GM23248 (cell line): ENCODE measurements at regions not wholly inside any gene's neighbourhood (a gene's known extent, or its start where the extent isn't known, plus 50 kb on each side); places are given as distances from the start of the nearest gene placed in this dataset.

Source experiments
- DNase-seq: peaks from one replicate; pipeline ENCODE4 v3.0.0-alpha.2; 2015
- H2AFZ ChIP-seq: fragments of 200-600 bp; sonication (generic); 2 replicates; pipeline ENCODE4 v1.6.1; 2016; ENCODE audit warnings: antibody characterized with exemption
- H3F3A ChIP-seq: fragments of 200-600 bp; sonication (generic); 2 replicates; pipeline ENCODE4 v1.6.1; 2016; ENCODE audit warnings: mild to moderate bottlenecking, antibody characterized with exemption, mixed run types; ENCODE audit not compliant: insufficient read depth
- H3K27ac ChIP-seq: fragments of 200-600 bp; sonication (generic); 2 replicates; pipeline ENCODE4 v1.5.1; 2016; ENCODE audit warnings: mild to moderate bottlenecking
- H3K27me3 ChIP-seq: fragments of 200-600 bp; sonication (generic); replicated peaks from 2 replicates; pipeline ENCODE4 v1.6.1; 2016; ENCODE audit warnings: mild to moderate bottlenecking; ENCODE audit not compliant: insufficient read depth
- H3K36me3 ChIP-seq: fragments of 200-600 bp; sonication (generic); 2 replicates; pipeline ENCODE4 v1.6.1; 2016; ENCODE audit warnings: low read depth, mild to moderate bottlenecking
- H3K4me1 ChIP-seq: fragments of 200-600 bp; sonication (generic); 2 replicates; pipeline ENCODE4 v1.6.1; 2016; ENCODE audit warnings: mild to moderate bottlenecking; ENCODE audit not compliant: insufficient read depth
- H3K4me2 ChIP-seq: fragments of 200-600 bp; sonication (generic); one replicate; pipeline ENCODE4 v1.6.1; 2016; ENCODE audit warnings: mild to moderate bottlenecking; ENCODE audit not compliant: unreplicated experiment
- H3K4me3 ChIP-seq: fragments of 200-600 bp; sonication (generic); 2 replicates; pipeline ENCODE4 v1.5.1; 2016; ENCODE audit warnings: mild to moderate bottlenecking
- H3K79me2 ChIP-seq: fragments of 200-600 bp; sonication (generic); 2 replicates; pipeline ENCODE4 v1.6.1; 2016; ENCODE audit warnings: mild to moderate bottlenecking; ENCODE audit not compliant: insufficient read depth
- H3K9ac ChIP-seq: fragments of 200-600 bp; sonication (generic); 2 replicates; pipeline ENCODE4 v1.6.1; 2016; ENCODE audit warnings: mild to moderate bottlenecking
- H3K9me2 ChIP-seq: fragments of 200-600 bp; sonication (generic); 2 replicates; pipeline ENCODE4 v1.6.1; 2016; ENCODE audit warnings: mixed run types, mild to moderate bottlenecking, moderate library complexity; ENCODE audit not compliant: insufficient read depth
- H3K9me3 ChIP-seq: fragments of 200-600 bp; sonication (generic); one replicate; pipeline ENCODE4 v1.6.1; 2017; ENCODE audit warnings: low read depth
- H4K20me1 ChIP-seq: fragments of 200-600 bp; sonication (generic); 2 replicates; pipeline ENCODE4 v1.6.0; 2016; ENCODE audit not compliant: insufficient read depth
- EZH2 ChIP-seq: fragments of 200-600 bp; sonication (generic); IDR thresholded peaks from 2 replicates; pipeline ENCODE4 v1.6.1; 2018; ENCODE audit warnings: antibody characterized with exemption, mild to moderate bottlenecking; ENCODE audit not compliant: insufficient read depth, poor library complexity, severe bottlenecking
- EZH2phosphoT487 ChIP-seq: fragments of 200-600 bp; sonication (generic); IDR thresholded peaks from 2 replicates; pipeline ENCODE4 v1.6.1; 2018; ENCODE audit warnings: antibody characterized with exemption, moderate library complexity, mild to moderate bottlenecking, low read depth; ENCODE audit not compliant: insufficient read depth
- WGBS, 2 experiments: methylation state at CpG; one replicate each; pipeline ENCODE4 v1.1.6; 2015 to 2017; ENCODE audit warnings: low lambda C conversion rate in 2 of 2, low coverage in 1 of 2; ENCODE audit errors: missing lambda C conversion rate in 2 of 2; 5-methylcytosine and 5-hydroxymethylcytosine counted together
- in situ Hi-C: fragments of 300-500 bp; cut with MboI; formaldehyde crosslinking; loops from 2 replicates; pipeline ENCODE4 v1.15.0; 2020

DNA sequence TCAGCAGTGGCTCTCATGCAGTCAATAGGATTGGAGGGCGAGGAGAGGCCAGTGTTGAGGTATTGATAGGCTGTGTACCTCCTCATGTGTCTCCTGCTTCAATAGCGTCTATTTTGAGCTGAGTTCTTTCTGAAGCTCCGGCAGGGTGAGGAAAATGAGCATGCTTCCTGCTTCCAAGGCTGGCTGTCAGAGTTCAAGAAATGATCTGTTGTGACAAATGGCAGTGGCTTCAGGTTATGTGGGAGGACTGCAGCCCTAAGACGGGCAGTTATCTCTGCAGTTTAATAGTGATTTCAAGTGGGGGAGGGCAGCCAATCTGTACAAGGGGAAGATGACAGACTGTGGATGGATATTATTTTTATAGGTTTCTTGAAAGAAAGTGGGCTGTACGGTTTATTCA lies 54.0 kb upstream of the CXCL14 start:
- Histone ChIP-seq H3K9me2 (no peaks in the 10 kb centered on the region), H3K27me3 (peaks cover 7% of the 10 kb centered on the region), H3F3A (no peaks in the 10 kb centered on the region), H3K9me3 (no peaks in the 10 kb centered on the region), H3K27ac (no peak overlapping the region), H3K4me1 (no peaks in the 10 kb centered on the region), H3K4me3 (no peak overlapping the region), H4K20me1 (no peaks in the 10 kb centered on the region), H2AFZ (no peak overlapping the region), H3K79me2 (no peaks in the 10 kb centered on the region), H3K4me2 (no peak overlapping the region), H3K9ac (no peak overlapping the region), H3K36me3 (no peaks in the 10 kb centered on the region)
- DNase-seq, result no peak
- in situ Hi-C loops, result no loop called here
- TF ChIP-seq EZH2phosphoT487 (no peak), EZH2 (no peak)
- whole genome bisulfite sequencing, 2 experiments, result 50 to 51% methylated on average over 5 of the region's 5 CpGs

DNA sequence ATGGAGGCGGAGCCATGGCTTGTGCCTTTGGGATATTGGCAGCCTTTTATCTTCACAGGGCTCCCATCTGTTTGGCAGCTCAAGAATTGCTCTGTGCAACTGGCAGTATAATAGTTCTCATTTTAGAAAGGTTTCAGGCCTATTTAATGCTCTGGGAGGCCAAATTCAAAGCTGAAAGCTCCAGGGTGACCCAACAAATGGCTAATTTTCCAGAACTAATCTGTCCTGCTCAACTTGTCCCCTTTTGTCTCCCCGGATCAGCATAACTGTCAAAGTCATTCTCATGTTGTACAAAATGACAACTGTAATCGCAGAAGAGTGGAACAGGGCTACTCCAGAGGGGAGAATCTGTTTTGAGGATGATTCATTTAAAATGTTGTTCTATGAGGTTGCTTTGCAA lies 52.6 kb upstream of the CXCL14 start:
- H3K4me2 ChIP-seq, result no peak overlapping the region
- H3K9ac ChIP-seq, result no peak overlapping the region
- TF ChIP-seq EZH2 (no peak), EZH2phosphoT487 (no peak)
- WGBS, 2 experiments, result 4 to 10% methylated on average over 3 of the region's 3 CpGs
- H3K4me3 ChIP-seq, result no peak overlapping the region
- no peaks in the 10 kb centered on the region for H3K79me2 ChIP-seq
- H3K36me3 ChIP-seq, result no peaks in the 10 kb centered on the region
- no peaks in the 10 kb centered on the region for H3K9me2 ChIP-seq
- no peaks in the 10 kb centered on the region for H3F3A ChIP-seq
- no peaks in the 10 kb centered on the region; the same call in 1 of the 2 replicates for H3K27me3 ChIP-seq
- no peaks in the 10 kb centered on the region for H4K20me1 ChIP-seq
- H3K27ac ChIP-seq, result no peak overlapping the region
- in situ Hi-C loops, result no loop called here
- H2AFZ ChIP-seq, result no peak overlapping the region
- no peaks in the 10 kb centered on the region for H3K9me3 ChIP-seq
- no peaks in the 10 kb centered on the region for H3K4me1 ChIP-seq
- no peak for DNase-seq

DNA sequence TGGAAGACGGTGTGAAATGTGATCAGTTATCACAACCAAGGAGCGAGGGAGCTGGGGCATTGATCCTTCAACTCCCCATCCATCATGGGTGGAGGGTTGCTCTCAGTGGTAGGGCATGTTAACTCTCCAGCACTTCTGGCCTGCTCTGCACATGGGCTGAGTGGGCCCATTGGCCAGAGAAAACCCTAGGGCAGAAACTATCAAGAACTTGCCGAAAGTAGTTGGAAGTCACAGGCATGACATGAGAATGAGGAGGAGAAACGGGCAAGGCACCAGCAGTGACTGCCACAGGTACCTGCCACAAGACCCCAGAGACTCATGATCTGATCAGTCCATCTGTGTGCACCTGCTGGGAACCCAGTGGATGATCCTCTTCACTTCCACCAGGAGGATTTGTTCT lies 50.9 kb upstream of the CXCL14 start:
- TF ChIP-seq EZH2phosphoT487, result no peak
- Histone ChIP-seq H3K9me3 (no peaks in the 10 kb centered on the region), H3K79me2 (no peaks in the 10 kb centered on the region), H3K27me3 (no peaks in the 10 kb centered on the region; the same call in 1 of the 2 replicates), H3K27ac (no peak overlapping the region), H3K36me3 (no peaks in the 10 kb centered on the region), H4K20me1 (no peaks in the 10 kb centered on the region), H3K9me2 (no peaks in the 10 kb centered on the region), H3K4me2 (no peak overlapping the region), H3K9ac (no peak overlapping the region), H3F3A (no peaks in the 10 kb centered on the region), H3K4me3 (no peak overlapping the region), H3K4me1 (no peaks in the 10 kb centered on the region), H2AFZ (no peak overlapping the region)
- 45 to 49% methylated on average over 4 of the region's 4 CpGs for WGBS, 2 experiments
- DNase-seq, result no peak
- in situ Hi-C loops, result no loop called here

DNA sequence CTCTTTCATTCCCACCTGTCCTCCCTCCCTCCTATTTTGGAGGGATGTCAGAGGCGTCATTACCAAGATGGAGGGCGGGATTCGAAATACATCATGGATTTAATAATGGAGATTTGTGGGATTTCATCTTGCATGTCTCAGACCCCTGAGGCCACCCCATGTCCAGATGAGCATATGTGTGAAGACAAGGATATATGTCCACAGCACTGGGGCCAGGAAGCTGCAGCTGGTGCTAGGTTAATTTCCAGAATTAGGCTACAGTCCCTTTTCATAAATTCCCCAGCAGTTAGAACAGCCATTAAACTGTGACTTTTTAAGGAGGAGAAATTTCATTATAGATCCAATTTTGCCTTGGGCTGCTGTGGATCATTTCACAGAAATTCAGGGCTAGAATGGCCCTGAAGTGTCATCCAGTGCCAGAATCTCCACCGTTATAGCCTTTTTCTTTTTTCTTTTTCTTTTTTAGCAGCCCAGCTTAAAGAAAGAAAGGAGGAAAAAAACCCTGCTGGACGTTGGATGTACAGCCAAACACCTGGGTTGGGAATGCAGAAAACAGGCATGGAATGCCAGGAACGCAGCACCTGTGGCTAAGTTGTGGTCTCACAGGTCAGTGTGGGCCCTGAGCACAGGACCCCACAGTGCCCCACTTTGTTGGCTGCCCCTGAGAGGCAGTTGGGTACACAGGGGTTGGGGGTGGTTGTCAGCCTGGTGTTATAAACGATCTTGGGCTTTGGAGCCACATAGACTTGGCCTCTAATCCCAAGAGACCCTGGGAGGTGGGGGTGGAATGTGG lies 50.2 kb upstream of the CXCL14 start:
- no peaks in the 10 kb centered on the region for H4K20me1 ChIP-seq

More for the DNA sequence above, 50.2 kb upstream of the CXCL14 start:
- TF ChIP-seq EZH2phosphoT487, result no peak
- no peak for TF ChIP-seq EZH2
- Histone ChIP-seq H3K36me3 (no peaks in the 10 kb centered on the region), H3K9me2 (no peaks in the 10 kb centered on the region), H3K4me3 (no peak overlapping the region), H3K4me1 (no peaks in the 10 kb centered on the region), H3K4me2 (no peak overlapping the region), H3K9me3 (no peaks in the 10 kb centered on the region), H3K79me2 (no peaks in the 10 kb centered on the region), H3F3A (no peaks in the 10 kb centered on the region), H3K27me3 (no peaks in the 10 kb centered on the region; the same call in 1 of the 2 replicates), H2AFZ (no peak overlapping the region), H3K27ac (no peak overlapping the region), H3K9ac (no peak overlapping the region)
- in situ Hi-C loops, result no loop called here
- no peak for DNase-seq
- WGBS, 2 experiments, result 45 to 48% methylated on average over 7 of the region's 7 CpGs
